ENCODE measurements at regions not wholly inside any gene's neighbourhood (a gene's known extent, or its start where the extent isn't known, plus 50 kb on each side); places are given as distances from the start of the nearest gene placed in this dataset.

DNA sequence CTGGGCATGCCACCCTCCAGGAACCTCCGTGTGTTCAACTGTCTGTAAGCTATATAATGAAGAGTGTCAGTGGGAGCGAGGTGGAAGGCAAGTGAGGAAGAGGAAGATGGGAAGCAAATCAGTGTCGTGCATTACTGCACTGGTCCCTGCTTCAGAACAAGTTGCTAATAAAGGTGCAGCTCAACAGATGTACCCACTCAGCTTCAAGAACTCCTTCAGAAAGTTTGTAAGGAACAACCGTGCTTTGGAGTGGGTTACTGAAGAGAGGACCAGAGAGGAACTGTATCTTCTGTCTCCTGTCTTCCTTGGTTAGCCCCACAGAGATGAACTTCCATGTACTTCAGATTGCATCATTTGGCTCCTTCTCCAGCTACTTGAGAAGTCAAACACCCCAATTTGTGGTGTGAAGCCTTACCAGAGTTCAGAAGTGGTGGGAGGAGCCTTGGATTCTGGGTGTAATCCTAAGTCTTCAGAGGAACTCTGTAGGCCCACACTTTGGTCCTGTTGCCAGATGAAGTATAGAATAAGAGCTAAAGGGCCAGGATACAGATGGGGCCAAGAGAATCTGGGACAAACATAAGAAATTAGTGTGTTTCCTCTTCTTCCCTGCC, 290.5 kb upstream of the PROX1 start:
- no peaks in the 10 kb centered on the region for H3K79me2 ChIP-seq (ENCODE audit: low read length)

DNA sequence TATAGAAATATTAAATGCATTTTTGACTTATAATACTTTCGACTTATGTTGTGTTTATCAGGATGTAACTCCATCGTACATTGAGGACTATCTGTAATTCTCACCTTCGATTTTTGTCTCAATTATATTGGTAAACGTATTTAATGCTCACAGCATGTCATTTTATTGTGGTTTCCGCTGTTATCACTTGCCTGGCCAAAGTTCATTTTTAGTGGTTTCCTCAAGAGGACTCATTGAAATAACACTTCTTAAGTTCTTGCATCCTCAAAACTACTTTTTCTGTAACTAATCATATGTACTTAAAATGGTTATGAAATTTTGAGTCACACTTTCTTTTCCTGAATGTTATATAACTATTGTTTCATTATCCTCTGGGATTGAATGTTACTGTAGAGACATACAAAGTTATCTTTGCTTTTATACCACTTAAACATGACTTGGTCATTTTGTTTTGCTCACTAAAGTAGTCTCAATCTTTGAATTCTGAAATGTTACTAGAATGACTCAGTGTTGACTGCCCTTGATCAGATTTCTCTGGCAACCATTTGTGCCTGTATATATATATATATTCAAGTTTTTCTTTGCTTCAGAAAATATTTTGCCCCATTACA, 289.6 kb upstream of the PROX1 start:
- Histone ChIP-seq H3K36me3 (replicated peaks; ENCODE audit: insufficient read depth, low read length) (no peaks in the 10 kb centered on the region), H3K9me3 (replicated peaks; ENCODE audit: insufficient read depth, low read length) (no peaks in the 10 kb centered on the region), H3F3A (ENCODE audit: insufficient read depth, low read length) (no peaks in the 10 kb centered on the region), H4K20me1 (ENCODE audit: insufficient read depth, low read length) (no peaks in the 10 kb centered on the region), H2AFZ (ENCODE audit: low read length) (no peak overlapping the region), H3K9me2 (replicated peaks; ENCODE audit: insufficient read depth, low read length) (no peaks in the 10 kb centered on the region), H3K4me3 (ENCODE audit: low read length) (no peak overlapping the region), H3K4me1 (ENCODE audit: low read length) (no peaks in the 10 kb centered on the region), H3K9ac (ENCODE audit: low read length) (no peak overlapping the region), H3K27ac (ENCODE audit: low read length) (no peak overlapping the region), H3K4me2 (ENCODE audit: low read depth, low read length) (no peak overlapping the region), H3K27me3 (replicated peaks; ENCODE audit: insufficient read depth, low read length) (no peaks in the 10 kb centered on the region), H3K79me2 (ENCODE audit: low read length) (no peaks in the 10 kb centered on the region)
- no peak for DNase-seq
- TF ChIP-seq EZH2 (optimal IDR thresholded peaks at IDR 0.05; ENCODE audit: low read depth, low read length) (no peak), EZH2phosphoT487 (IDR thresholded peaks at IDR 0.05; ENCODE audit: low read length) (no peak)
- TF ChIP-seq, protein P1, sequence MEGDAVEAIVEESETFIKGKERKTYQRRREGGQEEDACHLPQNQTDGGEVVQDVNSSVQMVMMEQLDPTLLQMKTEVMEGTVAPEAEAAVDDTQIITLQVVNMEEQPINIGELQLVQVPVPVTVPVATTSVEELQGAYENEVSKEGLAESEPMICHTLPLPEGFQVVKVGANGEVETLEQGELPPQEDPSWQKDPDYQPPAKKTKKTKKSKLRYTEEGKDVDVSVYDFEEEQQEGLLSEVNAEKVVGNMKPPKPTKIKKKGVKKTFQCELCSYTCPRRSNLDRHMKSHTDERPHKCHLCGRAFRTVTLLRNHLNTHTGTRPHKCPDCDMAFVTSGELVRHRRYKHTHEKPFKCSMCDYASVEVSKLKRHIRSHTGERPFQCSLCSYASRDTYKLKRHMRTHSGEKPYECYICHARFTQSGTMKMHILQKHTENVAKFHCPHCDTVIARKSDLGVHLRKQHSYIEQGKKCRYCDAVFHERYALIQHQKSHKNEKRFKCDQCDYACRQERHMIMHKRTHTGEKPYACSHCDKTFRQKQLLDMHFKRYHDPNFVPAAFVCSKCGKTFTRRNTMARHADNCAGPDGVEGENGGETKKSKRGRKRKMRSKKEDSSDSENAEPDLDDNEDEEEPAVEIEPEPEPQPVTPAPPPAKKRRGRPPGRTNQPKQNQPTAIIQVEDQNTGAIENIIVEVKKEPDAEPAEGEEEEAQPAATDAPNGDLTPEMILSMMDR (IDR thresholded peaks at IDR 0.05; ENCODE audit: low read length), result no peak

More for the DNA sequence above, 290.5 kb upstream of the PROX1 start:
- H3K36me3 ChIP-seq (replicated peaks; ENCODE audit: insufficient read depth, low read length), result no peaks in the 10 kb centered on the region
- no peaks in the 10 kb centered on the region for H3K9me3 ChIP-seq (replicated peaks; ENCODE audit: insufficient read depth, low read length)
- no peak overlapping the region for H3K4me2 ChIP-seq (ENCODE audit: low read depth, low read length)
- H3K9me2 ChIP-seq (replicated peaks; ENCODE audit: insufficient read depth, low read length), result no peaks in the 10 kb centered on the region
- TF ChIP-seq EZH2 (optimal IDR thresholded peaks at IDR 0.05; ENCODE audit: low read depth, low read length), result no peak
- TF ChIP-seq, protein P1 (IDR thresholded peaks at IDR 0.05; ENCODE audit: low read length), result no peak
- TF ChIP-seq EZH2phosphoT487 (IDR thresholded peaks at IDR 0.05; ENCODE audit: low read length), result no peak
- H3K4me3 ChIP-seq (ENCODE audit: low read length), result no peak overlapping the region
- H3F3A ChIP-seq (ENCODE audit: insufficient read depth, low read length), result no peaks in the 10 kb centered on the region
- no peaks in the 10 kb centered on the region for H4K20me1 ChIP-seq (ENCODE audit: insufficient read depth, low read length)
- no peak overlapping the region for H3K27ac ChIP-seq (ENCODE audit: low read length)
- H3K27me3 ChIP-seq (replicated peaks; ENCODE audit: insufficient read depth, low read length), result no peaks in the 10 kb centered on the region
- H2AFZ ChIP-seq (ENCODE audit: low read length), result no peak overlapping the region
- no peak for DNase-seq
- H3K9ac ChIP-seq (ENCODE audit: low read length), result no peak overlapping the region
- no peaks in the 10 kb centered on the region for H3K4me1 ChIP-seq (ENCODE audit: low read length)

DNA sequence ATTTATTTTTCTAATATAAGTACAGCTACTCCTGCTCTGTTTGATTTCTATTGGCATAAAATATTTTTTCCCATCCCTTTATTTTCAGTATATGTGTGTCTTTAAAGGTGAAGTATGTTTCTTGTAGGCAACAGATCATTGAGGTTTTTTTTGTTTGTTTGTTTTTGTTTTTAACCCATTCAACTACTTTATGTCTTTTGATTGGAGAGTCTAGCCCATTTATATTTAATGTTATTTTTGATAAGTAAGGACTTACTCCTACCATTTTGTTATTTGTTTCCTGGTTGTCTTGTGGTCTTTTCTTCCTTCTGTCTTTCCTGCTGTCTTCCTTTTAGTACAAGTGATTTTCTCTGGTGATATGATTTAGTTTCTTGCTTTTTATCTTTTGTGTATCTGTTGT, 285.1 kb upstream of the PROX1 start:
- H2AFZ ChIP-seq (ENCODE audit: low read length), result no peak overlapping the region
- no peak overlapping the region for H3K4me2 ChIP-seq (ENCODE audit: low read depth, low read length)
- H3K4me3 ChIP-seq (ENCODE audit: low read length), result no peak overlapping the region
- no peak for DNase-seq
- no peaks in the 10 kb centered on the region for H3K27me3 ChIP-seq (replicated peaks; ENCODE audit: insufficient read depth, low read length)
- H3K79me2 ChIP-seq (ENCODE audit: low read length), result no peaks in the 10 kb centered on the region
- H3F3A ChIP-seq (ENCODE audit: insufficient read depth, low read length), result no peaks in the 10 kb centered on the region
- no peaks in the 10 kb centered on the region for H3K36me3 ChIP-seq (replicated peaks; ENCODE audit: insufficient read depth, low read length)
- H3K9ac ChIP-seq (ENCODE audit: low read length), result no peak overlapping the region
- no peak overlapping the region for H3K27ac ChIP-seq (ENCODE audit: low read length)
- H3K4me1 ChIP-seq (ENCODE audit: low read length), result no peaks in the 10 kb centered on the region
- H3K9me2 ChIP-seq (replicated peaks; ENCODE audit: insufficient read depth, low read length), result no peaks in the 10 kb centered on the region
- H3K9me3 ChIP-seq (replicated peaks; ENCODE audit: insufficient read depth, low read length), result no peaks in the 10 kb centered on the region
- TF ChIP-seq EZH2phosphoT487 (IDR thresholded peaks at IDR 0.05; ENCODE audit: low read length) (no peak), EZH2 (optimal IDR thresholded peaks at IDR 0.05; ENCODE audit: low read depth, low read length) (no peak)
- TF ChIP-seq, protein P1 (IDR thresholded peaks at IDR 0.05; ENCODE audit: low read length), result no peak
- H4K20me1 ChIP-seq (ENCODE audit: insufficient read depth, low read length), result no peaks in the 10 kb centered on the region

Measured in MM.1S (cell line).